ENCODE measurements at regions not wholly inside any gene's neighbourhood (a gene's known extent, or its start where the extent isn't known, plus 50 kb on each side); places are given as distances from the start of the nearest gene placed in this dataset.

GRCh38 chr16:86292942-86293341 is 217.4 kb upstream of the FOXF1 start:
- Mint-ChIP-seq H3K9me3 (ENCODE audit: unreplicated experiment) (no peaks in the 10 kb centered on the region), H3K4me1 (ENCODE audit: low read depth, unreplicated experiment) (no peaks in the 10 kb centered on the region), H3K36me3 (ENCODE audit: insufficient read depth, unreplicated experiment) (no peaks in the 10 kb centered on the region), H3K27ac (ENCODE audit: unreplicated experiment) (no peak overlapping the region), H3K4me3 (ENCODE audit: unreplicated experiment) (no peak overlapping the region), H3K27me3 (ENCODE audit: insufficient read depth, unreplicated experiment) (peaks cover 57% of the 10 kb centered on the region)
- Histone ChIP-seq H3K36me3 (ENCODE audit: control insufficient read depth, insufficient read depth, low read length) (no peaks in the 10 kb centered on the region), H3K4me3 (ENCODE audit: low read depth, low read length) (no peak overlapping the region), H3K27me3 (replicated peaks; ENCODE audit: control insufficient read depth, insufficient read depth, low read length) (peaks cover 5% of the 10 kb centered on the region), H3K4me1 (no peaks in the 10 kb centered on the region), H3K9me3 (no peaks in the 10 kb centered on the region)
- no peak for DNase-seq
- ChIA-PET CTCF (no interaction called here), POLR2A (no interaction called here)
- intact Hi-C loops (cut with micrococcal nuclease; ENCODE audit: unreplicated experiment): no loop called here
- no peak for TF ChIP-seq CTCF (IDR thresholded peaks at IDR 0.05; ENCODE audit: insufficient read depth in 1 of 2, low read depth in 1 of 2, low read length in 1 of 2, severe bottlenecking in 1 of 2, unreplicated experiment in 1 of 2)
- BruUV-seq (replicated peaks): no TSS peak

GRCh38 chr16:86293906-86294305 is 216.4 kb upstream of the FOXF1 start:
- TF ChIP-seq CTCF (IDR thresholded peaks at IDR 0.05; ENCODE audit: insufficient read depth in 1 of 2, low read depth in 1 of 2, low read length in 1 of 2, severe bottlenecking in 1 of 2, unreplicated experiment in 1 of 2): no peak
- no TSS peak for BruUV-seq (replicated peaks)
- H3K36me3 Mint-ChIP-seq (ENCODE audit: insufficient read depth, unreplicated experiment): no peaks in the 10 kb centered on the region

GRCh38 chr16:86294535-86295196 is 215.7 kb upstream of the FOXF1 start:
- H3K27me3 Mint-ChIP-seq (ENCODE audit: insufficient read depth, unreplicated experiment): peaks cover 45% of the 10 kb centered on the region
- H3K27me3 ChIP-seq (replicated peaks; ENCODE audit: control insufficient read depth, insufficient read depth, low read length): peaks cover 5% of the 10 kb centered on the region
- BruUV-seq (replicated peaks): no TSS peak
- H3K36me3 Mint-ChIP-seq (ENCODE audit: insufficient read depth, unreplicated experiment): no peaks in the 10 kb centered on the region
- peaks cover 6% of the 10 kb centered on the region; the same call in 1 of the 2 replicates for H3K4me1 ChIP-seq
- DNase-seq: no peak
- no peak overlapping the region for H3K4me3 Mint-ChIP-seq (ENCODE audit: unreplicated experiment)
- no peaks in the 10 kb centered on the region for H3K36me3 ChIP-seq (ENCODE audit: control insufficient read depth, insufficient read depth, low read length)
- no peaks in the 10 kb centered on the region for H3K9me3 Mint-ChIP-seq (ENCODE audit: unreplicated experiment)
- POLR2A ChIA-PET: no interaction called here
- no peak overlapping the region for H3K4me3 ChIP-seq (ENCODE audit: low read depth, low read length)
- CTCF ChIA-PET: no interaction called here
- no peaks in the 10 kb centered on the region for H3K4me1 Mint-ChIP-seq (ENCODE audit: low read depth, unreplicated experiment)
- intact Hi-C loops (cut with micrococcal nuclease; ENCODE audit: unreplicated experiment): no loop called here
- H3K9me3 ChIP-seq: no peaks in the 10 kb centered on the region
- no peak overlapping the region for H3K27ac Mint-ChIP-seq (ENCODE audit: unreplicated experiment)
- TF ChIP-seq CTCF (IDR thresholded peaks at IDR 0.05; ENCODE audit: insufficient read depth in 1 of 2, low read depth in 1 of 2, low read length in 1 of 2, severe bottlenecking in 1 of 2, unreplicated experiment in 1 of 2): no peak

More at GRCh38 chr16:86293906-86294305, 216.4 kb upstream of the FOXF1 start:
- Mint-ChIP-seq H3K27ac (ENCODE audit: unreplicated experiment) (no peak overlapping the region), H3K4me1 (ENCODE audit: low read depth, unreplicated experiment) (no peaks in the 10 kb centered on the region), H3K27me3 (ENCODE audit: insufficient read depth, unreplicated experiment) (peaks cover 51% of the 10 kb centered on the region), H3K9me3 (ENCODE audit: unreplicated experiment) (no peaks in the 10 kb centered on the region), H3K4me3 (ENCODE audit: unreplicated experiment) (no peak overlapping the region)
- ChIA-PET POLR2A (no interaction called here), CTCF (no interaction called here)
- intact Hi-C loops (cut with micrococcal nuclease; ENCODE audit: unreplicated experiment): no loop called here
- H3K27me3 ChIP-seq (replicated peaks; ENCODE audit: control insufficient read depth, insufficient read depth, low read length): peaks cover 5% of the 10 kb centered on the region
- DNase-seq: no peak
- H3K4me1 ChIP-seq: peaks cover 6% of the 10 kb centered on the region; the same call in 1 of the 2 replicates
- H3K4me3 ChIP-seq (ENCODE audit: low read depth, low read length): no peak overlapping the region
- no peaks in the 10 kb centered on the region for H3K36me3 ChIP-seq (ENCODE audit: control insufficient read depth, insufficient read depth, low read length)
- H3K9me3 ChIP-seq: no peaks in the 10 kb centered on the region
